HG03060 (cell line): ENCODE measurements at regions not wholly inside any gene's neighbourhood (a gene's known extent, or its start where the extent isn't known, plus 50 kb on each side); places are given as distances from the start of the nearest gene placed in this dataset.

Experiments used
- ATAC-seq: cut with Tn5 transposase; IDR thresholded peaks from one replicate; pipeline ENCODE4 v1.9.1; 2021; ENCODE audit warnings: low read depth, moderate number of reproducible peaks; ENCODE audit not compliant: unreplicated experiment

DNA sequence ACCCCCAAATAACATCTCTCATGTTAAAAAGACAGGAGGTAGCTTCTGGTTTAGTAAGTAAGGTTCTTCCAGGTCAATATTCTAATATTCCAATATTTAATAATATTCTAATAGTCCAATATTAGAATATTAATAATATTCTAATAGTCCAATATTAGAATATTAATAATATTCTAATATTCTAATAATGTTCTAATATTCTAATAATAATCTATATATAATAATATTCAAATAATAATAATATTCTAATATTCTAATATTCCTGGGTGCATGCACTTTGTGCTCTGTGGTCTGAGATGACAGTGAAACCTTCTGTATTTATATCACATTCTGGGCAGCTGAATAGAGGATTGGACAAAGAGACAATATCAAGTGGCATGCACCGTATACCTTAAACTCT lies 96.1 kb downstream of the PCDH10 start:
- no peak for ATAC-seq
